Heart right ventricle (tissue), 16 donors: ENCODE measurements at regions not wholly inside any gene's neighbourhood (a gene's known extent, or its start where the extent isn't known, plus 50 kb on each side); places are given as distances from the start of the nearest gene placed in this dataset.

Experiments used
- ATAC-seq, 8 donors: fragments of 200-7000 bp; cut with Tn5 transposase; one replicate each; pipeline ENCODE4 v1.9.1; 2020; ENCODE audit warnings: mild to moderate bottlenecking in 8 of 8, moderate library complexity in 8 of 8, moderate number of reproducible peaks in 1 of 8
- DNase-seq, 2 donors: peaks; one replicate each; pipeline ENCODE4 v3.0.0-alpha.2; 2020
- H3K27ac ChIP-seq, 10 donors: fragments of 200-600 bp; sonication (generic) in 2 of 10; one replicate each; pipeline versions ENCODE4 v1.5.0 to v1.8.0; 2020 to 2022; ENCODE audit warnings: mild to moderate bottlenecking in 3 of 10
- H3K27me3 ChIP-seq, 7 donors: fragments of 200-600 bp; one replicate each; pipeline ENCODE4 v1.8.0; 2021 to 2022; ENCODE audit warnings: mild to moderate bottlenecking in 2 of 7
- H3K36me3 ChIP-seq, 9 donors: fragments of 200-600 bp; sonication (generic) in 1 of 9; one replicate each; pipeline versions ENCODE4 v1.5.0 to v1.8.0; 2020 to 2022; ENCODE audit warnings: mild to moderate bottlenecking in 2 of 9
- H3K4me1 ChIP-seq, 9 donors: fragments of 200-600 bp; sonication (generic) in 1 of 9; one replicate each; pipeline versions ENCODE4 v1.5.0 to v1.8.0; 2020 to 2022; ENCODE audit warnings: mild to moderate bottlenecking in 4 of 9
- H3K4me3 ChIP-seq, 10 donors: fragments of 200-600 bp; sonication (generic) in 2 of 10; one replicate each; pipeline versions ENCODE4 v1.5.0 to v1.8.0; 2020 to 2022; ENCODE audit warnings: mild to moderate bottlenecking in 7 of 10, moderate library complexity in 2 of 10
- H3K9me3 ChIP-seq, 11 donors: fragments of 200-600 bp in 10 of 11; sonication (generic) in 2 of 11; one replicate each; pipeline versions ENCODE4 v1.5.0 to v1.8.0; 2013 to 2022; ENCODE audit warnings: mild to moderate bottlenecking in 2 of 11, control low read depth in 1 of 11, moderate library complexity in 1 of 11
- WGBS, 2 donors: extraction: QIAGEN DNeasy Blood & Tissue Kit; methylation state at CpG; one replicate each; pipeline ENCODE4 v1.1.7; 2013; ENCODE audit warnings: inconsistent platforms in 1 of 2; 5-methylcytosine and 5-hydroxymethylcytosine counted together
- intact Hi-C, 10 donors: fragments of 100-400 bp; cut with DNase I; formaldehyde crosslinking; loops; one replicate each; pipeline versions ENCODE4 v1.11.1 to v1.14.2; 2022
- TF ChIP-seq, protein P1 (sequence below), 9 donors: fragments of 200-600 bp; sonication (generic) in 2 of 9; IDR thresholded peaks; one replicate each; pipeline versions ENCODE4 v1.5.0 to v1.8.0; 2021 to 2022; ENCODE audit warnings: antibody characterized with exemption in 9 of 9, mild to moderate bottlenecking in 5 of 9, moderate library complexity in 1 of 9
- donor health status: Arrhythmogenic right ventricular cardiomyopathy.
- donor health status: ischemic (EF 13 %, LVEDD 7.1; RV severe dilation, severe dysfunction).
- donor health status: healthy with polysubstance abuse.
- donor health status: DM: no; HTN: yes; CAD: no.
- donor health status: DM: no; HTN: no; CAD: no.
- donor health status: ischemic (EF 25% LVEDD 6.9; RV normal size, moderate dysfunction).
- donor health status: ischemic (EF 25% LVEDD 5.7; RV mildly dilated, moderate dysfunction).
- donor health status: healthy.
- donor health status: DM: yes; HTN: yes; CAD: no.
- donor health status: Ischemic cardiomyopathy.
- donor health status: ischemic (EF 35%, LVEDD 5.7; RV mildly dilated, moderate dysfunction).
- donor health status: nonischemic (EF 11% LVEDD 7.7; RV severe dilation, severe dysfunction).
- donor health status: DM: yes; HTN: yes; CAD: no.
- donor health status: PGD.
- donor health status: ischemic (EF 29% LVEDD 5.4; RV normal size, mild dysfunction).
- donor health status: nonischemic (EF 23%, LVEDD 6.1; RV moderate dilation, normal function).

DNA sequence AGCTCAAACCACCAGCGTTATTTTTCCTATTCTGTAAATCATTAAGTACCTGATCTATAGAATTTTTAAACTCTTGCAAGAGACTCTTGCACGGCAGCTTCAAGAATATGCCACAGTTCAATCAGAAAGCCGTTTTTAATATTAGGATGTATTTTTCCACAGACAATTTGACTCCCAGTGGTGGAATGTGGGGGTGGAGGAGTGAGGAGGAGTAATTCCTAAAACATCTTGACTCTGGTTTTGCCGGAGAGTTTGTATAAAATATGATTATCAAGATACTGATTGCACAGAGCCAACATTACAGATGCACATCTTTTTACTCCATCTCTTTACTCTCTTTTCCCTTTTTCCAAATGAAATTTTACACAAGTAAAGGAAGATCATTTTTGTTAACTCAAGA, 288.3 kb downstream of the ENC1 start:
- TF ChIP-seq, protein P1, sequence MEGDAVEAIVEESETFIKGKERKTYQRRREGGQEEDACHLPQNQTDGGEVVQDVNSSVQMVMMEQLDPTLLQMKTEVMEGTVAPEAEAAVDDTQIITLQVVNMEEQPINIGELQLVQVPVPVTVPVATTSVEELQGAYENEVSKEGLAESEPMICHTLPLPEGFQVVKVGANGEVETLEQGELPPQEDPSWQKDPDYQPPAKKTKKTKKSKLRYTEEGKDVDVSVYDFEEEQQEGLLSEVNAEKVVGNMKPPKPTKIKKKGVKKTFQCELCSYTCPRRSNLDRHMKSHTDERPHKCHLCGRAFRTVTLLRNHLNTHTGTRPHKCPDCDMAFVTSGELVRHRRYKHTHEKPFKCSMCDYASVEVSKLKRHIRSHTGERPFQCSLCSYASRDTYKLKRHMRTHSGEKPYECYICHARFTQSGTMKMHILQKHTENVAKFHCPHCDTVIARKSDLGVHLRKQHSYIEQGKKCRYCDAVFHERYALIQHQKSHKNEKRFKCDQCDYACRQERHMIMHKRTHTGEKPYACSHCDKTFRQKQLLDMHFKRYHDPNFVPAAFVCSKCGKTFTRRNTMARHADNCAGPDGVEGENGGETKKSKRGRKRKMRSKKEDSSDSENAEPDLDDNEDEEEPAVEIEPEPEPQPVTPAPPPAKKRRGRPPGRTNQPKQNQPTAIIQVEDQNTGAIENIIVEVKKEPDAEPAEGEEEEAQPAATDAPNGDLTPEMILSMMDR (IDR thresholded peaks at IDR 0.05) = no peak
- 69 to 80% methylated on average over 4 of the region's 4 CpGs for WGBS, 2 donors

DNA sequence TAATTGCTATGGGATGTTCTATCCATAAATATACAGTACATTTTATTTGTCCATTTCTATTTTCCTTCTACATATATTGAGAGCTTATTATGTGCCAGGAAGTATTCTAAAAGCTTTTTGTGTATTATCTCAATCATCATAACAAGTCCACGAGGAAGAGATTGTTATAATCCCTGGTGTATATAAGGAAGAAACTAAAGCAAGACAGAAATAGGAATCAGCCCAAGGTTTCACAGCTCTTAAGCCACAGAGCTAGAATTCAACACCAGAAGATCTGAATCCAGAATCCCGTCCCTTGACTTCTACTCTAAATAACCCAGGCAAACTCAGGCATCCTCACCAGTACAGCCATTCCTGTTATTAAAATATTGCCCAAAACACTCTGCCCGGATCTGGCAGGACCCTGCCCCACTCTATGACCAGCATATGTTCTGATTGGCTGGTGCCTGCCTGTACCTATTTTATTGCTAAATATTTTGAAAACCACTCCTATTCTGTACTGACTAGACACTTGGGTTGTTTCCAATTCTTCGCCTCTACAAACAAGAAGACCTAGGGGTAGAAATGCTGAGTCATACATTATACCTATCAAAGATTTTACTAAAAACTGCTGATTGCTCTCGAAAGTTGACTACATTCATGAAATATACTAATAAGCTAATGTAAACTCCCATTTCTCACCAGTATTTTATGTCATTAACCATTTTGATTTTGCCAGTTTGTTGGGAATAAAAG, 297.4 kb downstream of the ENC1 start:
- Histone ChIP-seq H3K36me3 (no peaks in the 10 kb centered on the region), H3K4me1 (no peaks in the 10 kb centered on the region), H3K9me3 (peaks cover 0 to 12% (median 0%) of the 10 kb centered on the region in 11 donors), H3K4me3 (no peak overlapping the region), H3K27me3 (no peaks in the 10 kb centered on the region), H3K27ac (no peak overlapping the region)
- ATAC-seq (no peak), DNase-seq (no peak)
- intact Hi-C loops = no loop called here
- TF ChIP-seq, protein P1 (IDR thresholded peaks at IDR 0.05) = no peak
- 80 to 82% methylated on average over 5 of the region's 5 CpGs for WGBS, 2 donors

More for the DNA sequence above, 288.3 kb downstream of the ENC1 start:
- no peak overlapping the region for H3K4me3 ChIP-seq
- no peaks in the 10 kb centered on the region for H3K4me1 ChIP-seq
- peaks cover 0 to 3% (median 0%) of the 10 kb centered on the region in 11 donors for H3K9me3 ChIP-seq
- no peak overlapping the region for H3K27ac ChIP-seq
- H3K27me3 ChIP-seq = no peaks in the 10 kb centered on the region
- no peak for DNase-seq
- H3K36me3 ChIP-seq = no peaks in the 10 kb centered on the region
- intact Hi-C loops = no loop called here
- ATAC-seq = no peak

DNA sequence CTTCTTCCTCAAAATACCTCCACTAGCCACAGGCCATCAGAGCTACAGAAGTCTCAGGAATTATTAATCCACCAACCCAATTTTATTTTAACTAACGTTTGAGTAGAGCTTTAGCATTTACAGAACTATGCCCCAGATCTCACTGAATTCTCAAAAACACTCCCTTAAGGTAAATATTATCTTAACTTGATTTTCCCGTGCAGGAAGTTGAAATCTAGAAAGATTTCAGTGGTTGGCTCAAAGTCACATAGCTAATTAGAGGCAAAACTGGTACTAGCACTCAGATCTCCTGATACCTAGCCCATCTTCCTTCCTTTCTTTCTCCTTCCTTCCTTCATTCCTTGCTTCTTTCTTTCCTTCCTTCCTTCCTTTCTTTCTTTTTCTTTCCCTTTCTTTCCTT, 298.3 kb downstream of the ENC1 start:
- Histone ChIP-seq H3K9me3 (peaks cover 0 to 14% (median 0%) of the 10 kb centered on the region in 11 donors), H3K27me3 (no peaks in the 10 kb centered on the region), H3K36me3 (no peaks in the 10 kb centered on the region), H3K4me1 (peaks cover 0 to 5% (median 0%) of the 10 kb centered on the region in 9 donors), H3K4me3 (no peak overlapping the region), H3K27ac (no peak overlapping the region)
- ATAC-seq (no peak), DNase-seq (no peak)
- TF ChIP-seq, protein P1 (IDR thresholded peaks at IDR 0.05) = no peak
- intact Hi-C loops = no loop called here
- WGBS, 2 donors = 50 to 55% methylated on average over 2 of the region's 2 CpGs

DNA sequence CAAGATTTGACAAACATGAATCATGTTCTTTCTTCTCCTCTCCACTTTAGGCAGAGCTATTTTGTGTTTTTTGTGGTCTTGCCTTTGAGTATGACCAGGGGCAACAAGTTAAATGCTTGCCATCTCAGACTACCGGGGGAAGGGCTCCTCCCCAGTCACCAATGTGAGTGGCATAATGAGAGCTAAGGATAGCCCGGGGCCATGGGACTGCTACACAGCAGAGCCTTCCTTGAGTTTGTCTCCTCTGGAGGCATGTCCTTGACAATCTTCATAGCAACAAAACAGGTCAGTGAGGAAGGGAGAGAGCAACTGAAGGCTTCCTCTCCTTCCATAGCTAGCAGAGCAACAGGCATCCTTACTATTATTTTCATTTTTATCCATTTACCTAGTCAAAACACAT, 299.3 kb downstream of the ENC1 start:
- intact Hi-C loops = no loop called here
- Histone ChIP-seq H3K27ac (no peak overlapping the region), H3K9me3 (peaks cover 0 to 10% (median 0%) of the 10 kb centered on the region in 11 donors), H3K27me3 (no peaks in the 10 kb centered on the region), H3K36me3 (no peaks in the 10 kb centered on the region), H3K4me3 (no peak overlapping the region), H3K4me1 (peaks cover 0 to 7% (median 0%) of the 10 kb centered on the region in 9 donors)
- 82 to 87% methylated on average over 2 of the region's 2 CpGs for WGBS, 2 donors
- no peak for DNase-seq
- TF ChIP-seq, protein P1 (IDR thresholded peaks at IDR 0.05) = no peak
- no peak for ATAC-seq
